IMR-90 (cell line): ENCODE measurements at regions not wholly inside any gene's neighbourhood (a gene's known extent, or its start where the extent isn't known, plus 50 kb on each side); places are given as distances from the start of the nearest gene placed in this dataset.

Experiments used
- ATAC-seq: fragments of 200-7000 bp; cut with Tn5 transposase; 2 replicates; pipeline ENCODE4 v1.9.1; 2020; ENCODE audit warnings: low read depth, mild to moderate bottlenecking, moderate library complexity
- BruUV-seq: library from RNA; stranded (reverse); fragments of 400-500 nt; replicated peaks from 2 replicates; lab custom pipeline; 2021; lab: Mats Ljungman, UMichigan
- CTCF ChIA-PET: fragments of 300-600 bp; formaldehyde crosslinking; extraction: SDS; loops from one replicate; lab custom pipeline; 2021; ENCODE audit warnings: antibody characterized with exemption; lab: Yijun Ruan, JAX
- POLR2A ChIA-PET: fragments of 300-600 bp; sonication (Branson Sonifier 250); formaldehyde crosslinking; loops from one replicate; lab custom pipeline; 2022; ENCODE audit warnings: antibody characterized with exemption; ENCODE audit not compliant: unreplicated experiment; lab: Charles Lee
- DNase-seq: peaks from one replicate; pipeline ENCODE4 v3.0.0; 2013
- H2AFZ ChIP-seq: replicated peaks from 2 replicates; pipeline ENCODE3; 2013; ENCODE audit warnings: low read length, mild to moderate bottlenecking; ENCODE audit not compliant: poor library complexity
- H2AK5ac ChIP-seq: 2 replicates; pipeline ENCODE4 v1.6.1; 2013; ENCODE audit warnings: low read depth, low read length, inconsistent platforms
- H2AK9ac ChIP-seq: replicated peaks from 2 replicates; pipeline ENCODE3; 2013; ENCODE audit warnings: mild to moderate bottlenecking, low read depth, low read length, moderate library complexity; ENCODE audit not compliant: poor library complexity
- H2BK120ac ChIP-seq: 2 replicates; pipeline ENCODE4 v1.6.1; 2013; ENCODE audit warnings: low read depth, low read length, inconsistent platforms
- H2BK15ac ChIP-seq: 3 replicates; pipeline ENCODE4 v1.6.1; 2013; ENCODE audit warnings: low read depth, low read length, inconsistent platforms
- H2BK20ac ChIP-seq: 2 replicates; pipeline ENCODE4 v1.6.1; 2013; ENCODE audit warnings: low read depth, mild to moderate bottlenecking, inconsistent platforms, low read length, moderate library complexity
- H2BK5ac ChIP-seq: 2 replicates; pipeline ENCODE4 v1.6.1; 2013; ENCODE audit warnings: mild to moderate bottlenecking, low read depth, low read length, inconsistent platforms; ENCODE audit not compliant: poor library complexity, severe bottlenecking
- H3K14ac ChIP-seq: replicated peaks from 2 replicates; pipeline ENCODE4 v1.6.1; 2013; ENCODE audit warnings: low read depth, low read length, inconsistent platforms
- H3K18ac ChIP-seq: 2 replicates; pipeline ENCODE4 v1.6.1; 2013; ENCODE audit warnings: low read depth, low read length, control low read depth
- H3K23ac ChIP-seq: 2 replicates; pipeline ENCODE4 v1.6.1; 2013; ENCODE audit warnings: low read depth, low read length, inconsistent platforms
- H3K27ac ChIP-seq: 2 replicates; pipeline ENCODE4 v1.5.1; 2013; ENCODE audit warnings: mild to moderate bottlenecking, control low read depth, low read length; ENCODE audit not compliant: insufficient read depth
- H3K27me3 ChIP-seq: 2 replicates; pipeline ENCODE4 v1.6.1; 2013; ENCODE audit warnings: low read length; ENCODE audit not compliant: control insufficient read depth, insufficient read depth
- H3K36me3 ChIP-seq: 2 replicates; pipeline ENCODE4 v1.6.1; 2013; ENCODE audit warnings: low read length, mixed read lengths; ENCODE audit not compliant: control insufficient read depth, insufficient read depth
- H3K4ac ChIP-seq: 2 replicates; pipeline ENCODE4 v1.6.1; 2013; ENCODE audit warnings: low read depth, low read length, inconsistent platforms
- H3K4me1 ChIP-seq: 2 replicates; pipeline ENCODE4 v1.6.1; 2013; ENCODE audit warnings: low read length, mixed read lengths; ENCODE audit not compliant: control insufficient read depth, insufficient read depth
- H3K4me2 ChIP-seq: 2 replicates; pipeline ENCODE4 v1.6.1; 2013; ENCODE audit warnings: low read depth, mild to moderate bottlenecking, control low read depth, low read length, moderate library complexity
- H3K4me3 ChIP-seq: 2 replicates; pipeline ENCODE4 v1.5.1; 2013; ENCODE audit warnings: low read depth, mild to moderate bottlenecking, control low read depth, low read length, moderate library complexity; ENCODE audit not compliant: insufficient read depth
- H3K56ac ChIP-seq: 2 replicates; pipeline ENCODE4 v1.6.1; 2013; ENCODE audit warnings: low read length, inconsistent platforms; ENCODE audit not compliant: insufficient read depth; ENCODE audit errors: extremely low read depth
- H3K79me1 ChIP-seq, 2 experiments: 2 replicates each; pipeline ENCODE4 v1.6.1; 2013; ENCODE audit warnings: low read length in 2 of 2, inconsistent platforms in 1 of 2, low read depth in 1 of 2
- H3K9ac ChIP-seq: 2 replicates; pipeline ENCODE4 v1.6.1; 2013; ENCODE audit warnings: low read depth, low read length, control low read depth
- H3K9me1 ChIP-seq: 2 replicates; pipeline ENCODE4 v1.6.1; 2013; ENCODE audit warnings: low read length, inconsistent platforms; ENCODE audit not compliant: insufficient read depth
- H3K9me3 ChIP-seq: 2 replicates; pipeline ENCODE4 v1.6.1; 2013; ENCODE audit warnings: low read length; ENCODE audit not compliant: control insufficient read depth, insufficient read depth
- H4K20me1 ChIP-seq: 2 replicates; pipeline ENCODE4 v1.6.1; 2013; ENCODE audit warnings: low read length, inconsistent platforms; ENCODE audit not compliant: insufficient read depth
- H4K5ac ChIP-seq: 2 replicates; pipeline ENCODE4 v1.6.1; 2013; ENCODE audit warnings: mild to moderate bottlenecking, low read depth, low read length, control low read depth
- H4K8ac ChIP-seq, 2 experiments: 2 replicates each; pipeline ENCODE4 v1.6.1; 2013; ENCODE audit warnings: low read depth in 2 of 2, low read length in 2 of 2, control low read depth in 1 of 2, inconsistent platforms in 1 of 2
- H4K91ac ChIP-seq: 2 replicates; pipeline ENCODE4 v1.6.1; 2013; ENCODE audit warnings: low read depth, low read length, inconsistent platforms; ENCODE audit not compliant: insufficient read depth
- BHLHE40 ChIP-seq: fragments of 150-350 bp; IDR thresholded peaks from 2 replicates; pipeline ENCODE4 v1.6.1; 2016; ENCODE audit warnings: mild to moderate bottlenecking, low read depth, low read length
- CEBPB ChIP-seq: IDR thresholded peaks from 2 replicates; pipeline ENCODE4 v1.6.1; 2012; ENCODE audit warnings: low read depth, low read length, improper control_type of control experiment
- CHD1 ChIP-seq: IDR thresholded peaks from 2 replicates; pipeline ENCODE4 v1.6.1; 2012; ENCODE audit warnings: low read depth, low read length, improper control_type of control experiment
- ELK1 ChIP-seq: fragments of 150-350 bp; IDR thresholded peaks from 2 replicates; pipeline ENCODE4 v1.6.1; 2016; ENCODE audit warnings: low read depth, mild to moderate bottlenecking, low read length, moderate library complexity, borderline replicate concordance
- FOS ChIP-seq: fragments of 150-350 bp; IDR thresholded peaks from 2 replicates; pipeline ENCODE4 v1.6.1; 2016; ENCODE audit warnings: low read depth, low read length
- MAFK ChIP-seq: IDR thresholded peaks from 2 replicates; pipeline ENCODE4 v1.6.1; 2012; ENCODE audit warnings: low read depth, low read length, improper control_type of control experiment
- MAZ ChIP-seq: IDR thresholded peaks from 2 replicates; pipeline ENCODE4 v1.6.1; 2012; ENCODE audit warnings: low read depth, mild to moderate bottlenecking, low read length, improper control_type of control experiment, moderate library complexity, borderline replicate concordance
- MXI1 ChIP-seq: IDR thresholded peaks from 2 replicates; pipeline ENCODE4 v1.6.1; 2012; ENCODE audit warnings: low read depth, mild to moderate bottlenecking, low read length, moderate library complexity, borderline replicate concordance
- NFE2L2 ChIP-seq: fragments of 150-350 bp; IDR thresholded peaks from 2 replicates; pipeline ENCODE4 v1.6.1; 2016; ENCODE audit warnings: low read depth, mild to moderate bottlenecking, low read length
- POLR2A ChIP-seq: IDR thresholded peaks from 2 replicates; pipeline ENCODE4 v1.6.1; 2012; ENCODE audit warnings: mild to moderate bottlenecking, low read depth, low read length
- RAD21 ChIP-seq: IDR thresholded peaks from 2 replicates; pipeline ENCODE4 v1.6.1; 2012; ENCODE audit warnings: low read length, improper control_type of control experiment
- RCOR1 ChIP-seq: IDR thresholded peaks from 2 replicates; pipeline ENCODE4 v1.6.1; 2012; ENCODE audit warnings: mild to moderate bottlenecking, low read length, improper control_type of control experiment; ENCODE audit not compliant: insufficient replicate concordance
- RFX5 ChIP-seq: IDR thresholded peaks from 2 replicates; pipeline ENCODE4 v1.8.0; 2012; ENCODE audit warnings: low read depth, mild to moderate bottlenecking, low read length, moderate library complexity
- SMC3 ChIP-seq: fragments of 150-350 bp; IDR thresholded peaks from 2 replicates; pipeline ENCODE4 v1.6.1; 2016; ENCODE audit warnings: low read depth, mild to moderate bottlenecking, antibody characterized with exemption, low read length, moderate library complexity
- WGBS, 2 experiments: methylation state at CpG; one replicate each; pipeline versions ENCODE4 v1.1.5 to v1.1.7; 2013; ENCODE audit warnings: missing lambda C conversion rate in 2 of 2; ENCODE audit not compliant: insufficient read length in 1 of 2; ENCODE audit errors: extremely low coverage in 2 of 2; 5-methylcytosine and 5-hydroxymethylcytosine counted together
- dilution Hi-C: fragments of 300-500 bp; cut with HindIII; formaldehyde crosslinking; loops from one replicate; pipeline ENCODE4 v1.14.3; 2018; ENCODE audit warnings: low sequenced_read_pairs; ENCODE audit not compliant: unreplicated experiment
- in situ Hi-C: fragments of 300-500 bp; cut with MboI; formaldehyde crosslinking; loops from 3 replicates; pipeline ENCODE4 v1.14.3; 2019; ENCODE audit warnings: low sequenced_read_pairs, inconsistent platforms, mixed read lengths
- intact Hi-C: fragments of 100-400 bp; cut with micrococcal nuclease; formaldehyde crosslinking; loops from 2 replicates; pipeline ENCODE4 v1.10.0; 2022
- TF ChIP-seq, protein P1 (sequence below): fragments of 150-350 bp; IDR thresholded peaks from 2 replicates; pipeline ENCODE4 v1.6.1; 2017; ENCODE audit warnings: mild to moderate bottlenecking, antibody characterized with exemption, low read length, low read depth
- TF ChIP-seq, protein P2 (sequence below): conservative IDR thresholded peaks from 2 replicates; pipeline ENCODE4 v1.5.1; 2012; ENCODE audit warnings: mild to moderate bottlenecking, low read depth, low read length, improper control_type of control experiment

DNA sequence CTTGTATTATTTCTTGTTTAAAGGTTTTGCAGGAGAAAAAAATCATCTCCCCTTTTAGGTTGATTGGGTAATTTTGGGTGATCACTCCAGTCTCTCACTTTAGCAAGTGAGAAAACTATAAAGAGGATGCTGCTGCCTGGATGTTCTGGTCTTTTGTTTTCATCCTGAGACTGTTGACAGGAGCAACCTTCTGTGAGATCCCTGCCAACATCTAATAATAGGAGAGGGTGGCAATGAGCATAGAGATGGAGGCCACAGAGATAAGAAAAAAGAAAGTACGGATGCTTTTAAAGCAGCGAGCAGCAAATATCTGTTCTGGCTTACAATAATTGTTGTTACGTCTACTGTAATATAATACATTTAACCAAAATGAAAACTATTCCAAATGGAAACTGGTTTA is 293.6 kb upstream of the MTNR1B start:
- DNase-seq (no peak), ATAC-seq (no peak)
- H3K4me2 ChIP-seq, result no peak overlapping the region
- H3K27me3 ChIP-seq, result no peaks in the 10 kb centered on the region
- no peaks in the 10 kb centered on the region for H3K9me3 ChIP-seq
- no peaks in the 10 kb centered on the region for H4K20me1 ChIP-seq
- H2BK20ac ChIP-seq, result no peak overlapping the region
- dilution Hi-C loops, result no loop called here
- POLR2A ChIA-PET, result no interaction called here
- no peak overlapping the region for H3K14ac ChIP-seq
- H3K4ac ChIP-seq, result no peak overlapping the region
- no peaks in the 10 kb centered on the region for H3K4me1 ChIP-seq
- in situ Hi-C loops, result no loop called here
- no peak overlapping the region for H2BK120ac ChIP-seq
- no peaks in the 10 kb centered on the region for H3K9me1 ChIP-seq
- no peak overlapping the region for H4K91ac ChIP-seq
- no peak overlapping the region for H4K5ac ChIP-seq
- H3K18ac ChIP-seq, result no peak overlapping the region
- no peak overlapping the region for H3K23ac ChIP-seq
- no peaks in the 10 kb centered on the region for H3K36me3 ChIP-seq
- H3K4me3 ChIP-seq, result no peak overlapping the region
- no peak overlapping the region for H2AK9ac ChIP-seq
- no peak for TF ChIP-seq MXI1
- TF ChIP-seq RCOR1, result no peak
- TF ChIP-seq CHD1, result no peak
- no peak for TF ChIP-seq FOS
- no peak for TF ChIP-seq SMC3
- no peak for TF ChIP-seq CEBPB
- no peak for TF ChIP-seq MAZ
- TF ChIP-seq RFX5, result no peak
- TF ChIP-seq NFE2L2, result no peak
- no peak for TF ChIP-seq ELK1
- no peak for TF ChIP-seq RAD21
- TF ChIP-seq, protein P1, sequence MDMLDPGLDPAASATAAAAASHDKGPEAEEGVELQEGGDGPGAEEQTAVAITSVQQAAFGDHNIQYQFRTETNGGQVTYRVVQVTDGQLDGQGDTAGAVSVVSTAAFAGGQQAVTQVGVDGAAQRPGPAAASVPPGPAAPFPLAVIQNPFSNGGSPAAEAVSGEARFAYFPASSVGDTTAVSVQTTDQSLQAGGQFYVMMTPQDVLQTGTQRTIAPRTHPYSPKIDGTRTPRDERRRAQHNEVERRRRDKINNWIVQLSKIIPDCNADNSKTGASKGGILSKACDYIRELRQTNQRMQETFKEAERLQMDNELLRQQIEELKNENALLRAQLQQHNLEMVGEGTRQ, result no peak
- TF ChIP-seq, protein P2, sequence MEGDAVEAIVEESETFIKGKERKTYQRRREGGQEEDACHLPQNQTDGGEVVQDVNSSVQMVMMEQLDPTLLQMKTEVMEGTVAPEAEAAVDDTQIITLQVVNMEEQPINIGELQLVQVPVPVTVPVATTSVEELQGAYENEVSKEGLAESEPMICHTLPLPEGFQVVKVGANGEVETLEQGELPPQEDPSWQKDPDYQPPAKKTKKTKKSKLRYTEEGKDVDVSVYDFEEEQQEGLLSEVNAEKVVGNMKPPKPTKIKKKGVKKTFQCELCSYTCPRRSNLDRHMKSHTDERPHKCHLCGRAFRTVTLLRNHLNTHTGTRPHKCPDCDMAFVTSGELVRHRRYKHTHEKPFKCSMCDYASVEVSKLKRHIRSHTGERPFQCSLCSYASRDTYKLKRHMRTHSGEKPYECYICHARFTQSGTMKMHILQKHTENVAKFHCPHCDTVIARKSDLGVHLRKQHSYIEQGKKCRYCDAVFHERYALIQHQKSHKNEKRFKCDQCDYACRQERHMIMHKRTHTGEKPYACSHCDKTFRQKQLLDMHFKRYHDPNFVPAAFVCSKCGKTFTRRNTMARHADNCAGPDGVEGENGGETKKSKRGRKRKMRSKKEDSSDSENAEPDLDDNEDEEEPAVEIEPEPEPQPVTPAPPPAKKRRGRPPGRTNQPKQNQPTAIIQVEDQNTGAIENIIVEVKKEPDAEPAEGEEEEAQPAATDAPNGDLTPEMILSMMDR, result no peak
- TF ChIP-seq BHLHE40, result no peak
- TF ChIP-seq POLR2A, result no peak
- TF ChIP-seq MAFK, result no peak
- no peak overlapping the region for H2AFZ ChIP-seq
- intact Hi-C loops, result no loop called here
- no peak overlapping the region for H2BK15ac ChIP-seq
- no peak overlapping the region for H3K27ac ChIP-seq
- H2BK5ac ChIP-seq, result no peak overlapping the region
- no peaks in the 10 kb centered on the region for H3K79me1 ChIP-seq
- no TSS peak for BruUV-seq
- CTCF ChIA-PET, result no interaction called here
- H3K9ac ChIP-seq, result no peak overlapping the region
- H4K8ac ChIP-seq, result no peak overlapping the region
- no CpG with 5 or more reads among the region's 3 CpGs for WGBS, 2 experiments
- H2AK5ac ChIP-seq, result no peak overlapping the region
- H3K56ac ChIP-seq, result no peak overlapping the region
